ENCODE measurements at regions not wholly inside any gene's neighbourhood (a gene's known extent, or its start where the extent isn't known, plus 50 kb on each side); places are given as distances from the start of the nearest gene placed in this dataset.
"Not testable (repeated sequence)": the region's sequence is repeated elsewhere in the genome, so short reads cannot be mapped to it uniquely, and the experiment has no call there.

DNA sequence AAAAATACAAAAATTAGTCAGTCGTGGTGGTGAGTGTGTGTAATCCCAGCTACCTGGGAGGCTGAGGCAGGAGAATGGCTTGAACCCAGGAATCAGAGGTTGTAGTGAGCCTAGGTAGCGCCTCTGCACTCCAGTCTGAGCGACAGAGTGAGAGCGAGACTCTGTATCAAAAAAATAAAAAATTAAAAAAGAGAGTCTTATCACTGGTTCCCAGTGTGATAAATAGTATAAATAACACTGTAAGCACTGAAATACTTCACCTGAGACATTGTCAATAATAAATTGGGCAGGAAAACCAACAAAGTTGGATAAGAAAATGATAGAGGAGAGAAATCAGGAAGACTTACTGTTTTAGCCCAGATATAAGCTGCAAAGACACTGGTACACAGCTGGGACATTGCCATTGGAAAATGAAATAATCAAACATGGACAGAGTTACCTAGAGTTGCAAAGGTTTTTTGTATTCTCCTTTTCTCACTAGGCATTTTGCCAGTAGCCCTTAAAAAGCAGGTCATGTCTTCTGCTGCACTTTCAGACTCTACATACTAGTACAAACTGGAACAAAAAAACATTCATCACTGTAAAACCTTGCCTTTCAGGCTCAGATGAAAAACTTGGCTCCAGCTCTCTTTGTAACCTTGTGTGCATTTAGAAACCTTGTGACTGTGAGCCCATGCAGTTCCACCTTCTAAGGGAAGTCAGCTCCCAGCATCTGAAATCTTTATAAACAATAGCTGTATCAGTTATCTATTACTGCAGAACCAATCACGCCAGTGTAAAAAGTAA lies 55.0 kb upstream of the PPP1R2C start:
- TF ChIP-seq POLR2A (IDR thresholded peaks at IDR 0.05; ENCODE audit: low read length): no peak
- TF ChIP-seq GATA1 (IDR thresholded peaks at IDR 0.05; ENCODE audit: low read depth, low read length): no peak
- no peak for DNase-seq

DNA sequence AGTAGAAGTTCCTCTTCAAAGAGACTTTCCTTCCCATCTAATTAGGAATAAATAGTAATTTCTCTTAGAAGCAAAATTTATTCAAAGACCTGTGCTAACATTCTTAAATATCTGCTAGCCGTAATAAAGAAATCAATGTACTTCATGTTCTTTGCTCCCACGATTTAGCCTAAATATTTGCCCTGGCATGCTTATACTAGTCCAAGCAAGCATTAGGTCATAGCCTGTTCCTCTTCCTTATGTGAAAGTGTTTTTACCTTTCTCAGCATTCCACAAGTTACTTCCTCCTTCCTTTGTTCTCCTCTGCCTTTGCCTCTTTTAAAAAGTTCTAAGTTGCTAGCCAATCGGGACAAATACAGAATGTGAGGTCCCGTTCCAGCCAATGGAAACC lies 55.6 kb upstream of the PPP1R2C start:
- DNase-seq: not testable (repeated sequence)

DNA sequence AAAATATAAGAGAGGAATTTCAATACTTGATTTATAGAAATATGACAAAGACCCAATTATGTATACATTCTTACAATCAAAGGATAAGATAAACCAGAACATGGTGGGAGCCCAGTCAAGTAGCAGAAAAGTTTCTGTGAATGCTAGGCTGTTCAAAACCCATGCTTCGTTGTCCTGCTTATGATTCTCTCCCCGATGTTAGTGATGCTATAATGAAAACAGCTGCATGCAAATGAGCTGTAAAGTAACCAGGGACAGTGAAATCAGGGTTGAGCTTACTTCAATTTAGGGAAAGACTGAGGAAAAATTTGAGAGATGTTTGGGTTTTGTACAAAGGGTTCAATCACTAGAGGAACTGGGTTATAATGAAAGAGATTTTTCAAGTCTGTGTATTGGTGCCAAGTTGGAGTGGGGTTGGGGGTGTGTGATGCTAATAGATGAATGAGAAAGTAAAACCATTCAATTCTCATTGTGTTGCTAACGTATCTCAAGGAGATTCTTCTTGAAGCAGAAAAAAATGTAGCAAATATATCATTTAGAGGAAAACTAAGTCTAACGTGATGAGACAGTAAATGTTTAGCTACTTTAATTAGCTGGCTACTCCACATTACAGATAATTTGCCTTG lies 59.3 kb upstream of the PPP1R2C start:
- TF ChIP-seq POLR2A (IDR thresholded peaks at IDR 0.05; ENCODE audit: low read length) (no peak), GATA1 (IDR thresholded peaks at IDR 0.05; ENCODE audit: low read depth, low read length) (no peak)
- DNase-seq: no peak

DNA sequence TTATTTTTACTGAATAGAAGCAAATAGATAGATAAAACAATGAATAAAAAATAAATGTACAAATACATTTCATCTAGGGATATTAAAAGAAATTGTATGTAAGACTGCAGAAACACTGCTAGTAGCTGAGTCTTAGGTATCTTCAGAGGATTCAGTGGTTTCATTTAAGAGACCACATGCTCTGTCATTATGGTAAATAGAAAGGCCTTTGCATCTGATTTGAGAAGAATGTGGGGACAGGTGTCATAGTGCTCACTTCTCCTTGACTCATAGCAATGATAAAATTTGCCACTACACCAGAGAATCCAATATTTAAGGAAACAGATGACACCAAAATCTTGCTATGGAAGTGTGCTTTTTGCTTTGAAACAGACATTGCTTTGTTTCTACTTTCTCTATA lies 59.8 kb upstream of the PPP1R2C start:
- DNase-seq: no peak
- TF ChIP-seq POLR2A (IDR thresholded peaks at IDR 0.05; ENCODE audit: low read length): no peak
- no peak for TF ChIP-seq GATA1 (IDR thresholded peaks at IDR 0.05; ENCODE audit: low read depth, low read length)

DNA sequence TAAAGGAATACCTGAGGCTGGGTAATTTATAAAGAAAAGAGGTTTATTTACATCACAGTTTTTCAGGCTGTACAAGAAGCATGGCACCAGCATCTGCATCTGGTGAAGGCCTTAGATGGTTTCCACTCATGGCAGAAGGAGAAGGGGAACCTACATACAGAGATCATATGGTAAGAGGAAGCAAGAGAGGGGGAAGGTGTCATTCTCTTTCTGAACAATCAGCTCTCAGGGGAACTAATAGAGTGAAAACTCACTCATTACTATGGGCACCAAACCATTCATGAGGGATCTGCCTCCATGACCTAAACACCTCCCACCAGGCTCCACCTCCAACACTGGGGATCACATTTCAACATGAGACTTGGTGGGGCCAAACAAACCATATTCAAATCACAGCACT lies 61.7 kb upstream of the PPP1R2C start:
- TF ChIP-seq POLR2A (IDR thresholded peaks at IDR 0.05; ENCODE audit: low read length) (no peak), GATA1 (IDR thresholded peaks at IDR 0.05; ENCODE audit: low read depth, low read length) (no peak)

DNA sequence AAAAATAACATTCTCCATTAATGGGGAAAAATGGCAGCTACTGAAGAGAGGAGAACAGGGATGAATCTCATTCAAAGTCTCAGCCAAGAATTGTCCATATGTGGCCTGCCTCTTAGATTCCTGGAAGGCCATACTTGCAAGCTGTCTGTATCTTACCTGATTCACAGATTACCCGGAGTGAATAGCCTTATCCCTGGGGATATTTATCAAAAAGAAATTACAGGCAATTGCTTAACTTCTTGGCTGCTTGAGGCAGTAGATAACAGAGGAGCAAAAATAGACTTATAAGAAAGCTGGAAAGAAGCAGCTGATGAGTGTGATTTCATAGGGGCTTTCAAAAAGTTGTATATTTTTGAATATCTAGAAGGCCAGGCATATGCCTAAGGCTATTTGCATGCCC lies 68.8 kb upstream of the PPP1R2C start:
- no peak for DNase-seq
- no peak for TF ChIP-seq GATA1 (IDR thresholded peaks at IDR 0.05; ENCODE audit: low read depth, low read length)
- TF ChIP-seq POLR2A (IDR thresholded peaks at IDR 0.05; ENCODE audit: low read length): no peak

More for the DNA sequence above, 61.7 kb upstream of the PPP1R2C start:
- DNase-seq: no peak

DNA sequence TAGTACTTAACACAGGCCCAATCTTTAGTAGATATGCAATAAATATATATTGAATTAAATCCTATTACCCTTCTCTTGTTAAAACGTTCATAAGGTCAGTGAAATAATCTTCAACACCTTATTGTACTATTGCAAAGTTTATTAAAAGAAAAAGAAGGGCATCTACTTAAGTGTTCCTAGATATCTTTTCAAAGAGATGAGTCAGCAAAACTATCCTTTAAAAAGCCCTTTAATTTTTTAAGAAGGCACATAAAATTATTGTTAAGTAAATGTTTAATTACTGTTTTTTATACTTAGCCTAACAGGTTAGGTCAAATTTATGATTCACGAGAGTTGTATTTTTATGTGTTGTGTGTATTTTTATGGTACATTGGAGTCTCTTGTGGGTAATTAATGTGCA lies 77.3 kb upstream of the PPP1R2C start:
- DNase-seq: no peak
- no peak for TF ChIP-seq GATA1 (IDR thresholded peaks at IDR 0.05; ENCODE audit: low read depth, low read length)
- TF ChIP-seq POLR2A (IDR thresholded peaks at IDR 0.05; ENCODE audit: low read length): no peak

DNA sequence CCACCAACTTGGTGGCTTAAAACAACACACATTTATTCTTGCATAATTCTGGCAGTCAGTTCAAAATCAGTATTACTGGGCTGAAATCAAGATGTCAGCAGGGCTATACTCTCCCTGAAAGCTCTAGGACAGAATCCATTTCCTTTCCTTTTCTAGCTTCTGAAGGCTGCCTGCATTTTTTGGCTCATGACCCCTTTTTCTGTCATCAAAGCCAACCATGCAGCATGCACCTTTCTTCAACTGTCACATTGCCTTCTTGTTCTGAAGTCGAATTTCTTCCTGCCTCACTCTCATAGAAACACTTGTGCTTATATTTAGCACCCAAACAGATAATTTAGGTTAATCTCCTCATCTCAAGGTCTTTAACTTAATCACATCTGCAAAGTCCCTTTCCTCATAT lies 79.8 kb upstream of the PPP1R2C start:
- no peak for TF ChIP-seq POLR2A (IDR thresholded peaks at IDR 0.05; ENCODE audit: low read length)
- TF ChIP-seq GATA1 (IDR thresholded peaks at IDR 0.05; ENCODE audit: low read depth, low read length): no peak
- DNase-seq: no peak

DNA sequence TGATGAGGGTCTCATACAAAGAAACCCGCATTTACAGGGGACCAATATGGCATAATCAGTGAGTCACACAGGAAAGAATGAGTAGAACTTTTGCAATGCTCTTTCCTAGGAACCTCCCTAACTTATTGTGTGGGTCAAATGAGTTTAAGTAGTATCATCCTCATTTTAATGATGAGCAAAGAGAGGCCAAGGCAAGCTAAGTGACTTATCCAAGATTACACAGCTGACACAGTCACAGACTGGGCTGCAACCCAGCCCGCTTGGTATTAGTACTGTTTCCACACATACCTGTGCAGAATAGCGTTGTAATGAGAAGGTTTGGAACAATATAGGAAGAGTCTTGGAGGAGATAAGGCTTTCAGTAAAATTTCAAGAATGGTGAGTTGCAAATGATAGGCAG lies 91.0 kb upstream of the PPP1R2C start:
- TF ChIP-seq POLR2A (IDR thresholded peaks at IDR 0.05; ENCODE audit: low read length): no peak
- no peak for TF ChIP-seq GATA1 (IDR thresholded peaks at IDR 0.05; ENCODE audit: low read depth, low read length)
- no peak for DNase-seq

DNA sequence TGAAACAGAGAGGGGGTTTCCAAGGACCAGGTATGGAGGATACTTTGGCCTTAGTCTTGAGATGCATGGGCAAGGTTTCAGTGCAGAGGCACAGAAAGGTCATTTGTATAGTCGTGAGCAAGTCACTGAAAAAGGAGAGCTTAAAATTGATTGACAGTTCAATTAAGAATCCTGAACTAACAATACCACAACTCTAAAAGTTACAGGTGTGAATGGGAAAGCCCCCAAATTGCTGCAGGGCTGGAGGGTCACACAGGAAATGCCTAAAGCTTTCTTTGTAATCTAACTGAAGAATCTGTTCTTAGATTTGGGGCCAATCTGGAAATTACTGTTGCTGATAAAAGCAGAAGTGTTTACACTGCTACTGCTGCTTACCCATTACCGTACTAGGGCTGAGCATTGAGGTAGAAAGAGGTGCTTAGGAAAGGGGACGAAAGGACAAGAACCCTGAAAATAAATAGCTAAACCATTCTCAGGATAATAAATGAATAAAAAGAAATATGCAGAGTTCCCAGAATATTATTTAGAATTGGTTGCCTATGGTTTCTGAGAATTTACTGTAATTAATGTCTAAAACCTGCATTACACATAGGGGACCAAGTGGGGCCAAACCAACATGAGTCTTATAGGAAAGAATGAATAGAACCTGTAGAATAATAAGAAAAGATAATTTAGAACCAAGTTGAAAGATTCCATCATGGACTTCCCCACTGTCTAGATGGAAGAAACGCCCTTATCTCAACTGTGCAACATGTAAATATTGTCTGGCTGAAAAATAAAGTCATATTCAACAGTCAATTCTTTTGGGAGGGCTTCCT lies 91.9 kb upstream of the PPP1R2C start:
- TF ChIP-seq POLR2A (IDR thresholded peaks at IDR 0.05; ENCODE audit: low read length) (no peak), GATA1 (IDR thresholded peaks at IDR 0.05; ENCODE audit: low read depth, low read length) (no peak)
- DNase-seq: no peak

DNA sequence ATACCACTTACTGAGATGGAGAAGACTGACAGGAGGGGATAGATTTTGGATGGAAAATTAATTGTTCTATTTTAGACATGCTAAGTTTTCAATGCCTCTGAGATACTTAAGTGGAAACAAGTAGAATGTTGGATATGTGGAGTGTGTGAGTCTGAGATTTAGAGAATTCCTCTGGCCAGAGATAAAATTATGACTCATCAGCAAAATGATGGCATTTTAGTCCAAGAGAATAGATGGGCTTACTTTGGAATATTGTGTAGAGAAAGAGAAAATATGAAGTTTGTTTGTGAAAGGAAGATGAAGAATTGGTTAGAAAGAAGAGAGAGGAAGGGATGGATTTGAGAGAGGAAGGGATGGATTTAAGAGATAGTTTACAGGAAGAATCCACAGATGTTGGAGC lies 108.6 kb upstream of the PPP1R2C start:
- no peak for DNase-seq
- TF ChIP-seq POLR2A (IDR thresholded peaks at IDR 0.05; ENCODE audit: low read length) (no peak), GATA1 (IDR thresholded peaks at IDR 0.05; ENCODE audit: low read depth, low read length) (no peak)

DNA sequence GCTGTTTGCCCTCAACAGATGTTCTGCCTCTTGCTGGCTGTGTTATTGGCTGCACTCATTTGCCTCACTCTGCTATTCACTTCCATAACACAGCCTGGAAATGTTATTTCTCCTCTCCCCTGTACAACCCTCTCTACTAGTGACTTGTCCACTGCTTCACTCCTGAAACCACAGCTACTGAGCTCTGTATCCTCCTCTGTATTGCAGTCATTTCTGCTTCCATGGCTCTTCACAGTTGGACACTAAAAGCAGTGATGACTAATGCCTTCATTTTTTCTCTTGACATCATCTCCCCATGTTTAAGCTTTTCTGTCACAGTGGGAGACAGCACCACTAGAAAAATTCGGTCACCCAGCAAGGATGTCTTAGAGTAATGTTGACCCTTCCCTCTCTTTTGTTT lies 123.0 kb upstream of the PPP1R2C start:
- DNase-seq: no peak
- no peak for TF ChIP-seq GATA1 (IDR thresholded peaks at IDR 0.05; ENCODE audit: low read depth, low read length)
- no peak for TF ChIP-seq POLR2A (IDR thresholded peaks at IDR 0.05; ENCODE audit: low read length)

DNA sequence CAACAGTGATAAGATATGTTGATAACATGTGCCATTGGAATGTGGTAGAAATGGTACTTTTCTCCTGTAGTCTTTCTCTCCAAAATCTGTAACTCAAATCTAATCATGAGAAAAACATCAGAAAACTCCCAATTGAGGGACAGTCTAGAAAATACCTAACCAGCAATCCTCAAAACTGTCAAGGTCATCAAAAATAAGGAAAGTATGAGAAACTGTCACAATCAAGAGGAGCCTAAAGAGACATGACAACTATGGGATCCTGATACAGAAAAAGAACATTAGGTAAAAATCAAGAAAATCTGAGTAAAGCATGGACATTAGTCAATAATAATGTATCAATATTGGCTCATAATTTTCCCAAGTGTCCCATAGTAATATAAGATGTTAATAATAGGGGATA lies 124.5 kb upstream of the PPP1R2C start:
- DNase-seq: no peak
- TF ChIP-seq GATA1 (IDR thresholded peaks at IDR 0.05; ENCODE audit: low read depth, low read length): no peak
- no peak for TF ChIP-seq POLR2A (IDR thresholded peaks at IDR 0.05; ENCODE audit: low read length)

DNA sequence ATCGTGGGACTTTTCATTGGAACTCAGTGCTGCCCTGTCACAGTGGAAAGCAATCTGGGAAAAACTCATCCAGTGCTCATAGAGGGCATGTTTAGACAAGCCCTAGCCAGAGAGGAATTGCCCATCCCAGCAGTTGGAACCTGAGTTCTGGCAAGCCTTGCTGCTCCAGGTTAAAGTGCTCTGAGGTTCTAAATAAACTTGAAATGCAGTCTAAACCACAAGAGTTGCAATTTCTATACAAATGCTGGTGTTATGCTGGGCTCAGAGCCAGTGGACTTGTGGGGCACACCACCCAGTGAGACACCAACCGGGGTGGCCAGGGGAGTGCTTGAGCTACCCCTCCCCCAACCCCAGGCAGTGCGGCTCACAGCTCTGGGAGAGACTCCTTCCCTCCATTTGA lies 142.8 kb upstream of the PPP1R2C start:
- no peak for TF ChIP-seq GATA1 (IDR thresholded peaks at IDR 0.05; ENCODE audit: low read depth, low read length)
- no peak for TF ChIP-seq POLR2A (IDR thresholded peaks at IDR 0.05; ENCODE audit: low read length)
- no peak for DNase-seq

Measured in erythroblast (primary cell).